Activated CD4-positive, alpha-beta T cell treated with anti-CD3 and anti-CD28 coated beads, Interleukin-2, amount 10 ng/mL, durations not matched to agents 7 days and 5 days (primary cell): ENCODE measurements at regions not wholly inside any gene's neighbourhood (a gene's known extent, or its start where the extent isn't known, plus 50 kb on each side); places are given as distances from the start of the nearest gene placed in this dataset.

Experiments used
- CTCF ChIA-PET: fragments of 350-600 bp; sonication (Branson Sonifier 250); formaldehyde crosslinking; loops from one replicate; lab custom pipeline; 2021; ENCODE audit warnings: antibody characterized with exemption; lab: Charles Lee
- POLR2A ChIA-PET: fragments of 350-600 bp; sonication (Branson Sonifier 250); formaldehyde crosslinking; loops from one replicate; lab custom pipeline; 2021; ENCODE audit warnings: antibody characterized with exemption; lab: Charles Lee
- DNase-seq: peaks from one replicate; pipeline ENCODE4 v3.0.0-alpha.2; 2020
- H3K27ac Mint-ChIP-seq: one replicate; pipeline ENCODE4 v1.8.0; 2021; ENCODE audit warnings: mild to moderate bottlenecking, moderate library complexity, mixed read lengths
- H3K27me3 Mint-ChIP-seq: one replicate; pipeline ENCODE4 v1.8.0; 2021; ENCODE audit warnings: mixed read lengths
- H3K36me3 Mint-ChIP-seq: one replicate; pipeline ENCODE4 v1.8.0; 2021; ENCODE audit warnings: low read depth, mixed read lengths
- H3K4me1 Mint-ChIP-seq: one replicate; pipeline ENCODE4 v1.8.0; 2021; ENCODE audit warnings: mixed read lengths
- H3K4me3 Mint-ChIP-seq: one replicate; pipeline ENCODE4 v1.8.0; 2021; ENCODE audit warnings: mild to moderate bottlenecking, moderate library complexity, mixed read lengths
- H3K9me3 Mint-ChIP-seq: one replicate; pipeline ENCODE4 v1.8.0; 2021; ENCODE audit warnings: mixed read lengths

- DNase-seq, result no peak
- POLR2A ChIA-PET, result no interaction called here
- Mint-ChIP-seq H3K9me3 (no peaks in the 10 kb centered on the region), H3K4me3 (no peak overlapping the region), H3K27ac (no peak overlapping the region), H3K4me1 (no peaks in the 10 kb centered on the region), H3K27me3 (no peaks in the 10 kb centered on the region), H3K36me3 (no peaks in the 10 kb centered on the region)
- CTCF ChIA-PET, result no interaction called here
These were observed 479.9 kb upstream of the EEF2KMT start for GRCh38 chr16:5577463-5577862.

- DNase-seq, result no peak
- Mint-ChIP-seq H3K4me1 (no peaks in the 10 kb centered on the region), H3K36me3 (no peaks in the 10 kb centered on the region)
These were observed 478.2 kb upstream of the EEF2KMT start for GRCh38 chr16:5575646-5576245.

GRCh38 chr16:5575121-5575520 is 477.5 kb upstream of the EEF2KMT start:
- Mint-ChIP-seq H3K27me3 (no peaks in the 10 kb centered on the region), H3K4me1 (no peaks in the 10 kb centered on the region), H3K36me3 (no peaks in the 10 kb centered on the region), H3K4me3 (no peak overlapping the region), H3K27ac (no peak overlapping the region), H3K9me3 (peaks cover 3% of the 10 kb centered on the region)
- no peak for DNase-seq
- ChIA-PET CTCF (no interaction called here), POLR2A (no interaction called here)

More at GRCh38 chr16:5575646-5576245, 478.2 kb upstream of the EEF2KMT start:
- Mint-ChIP-seq H3K4me3 (no peak overlapping the region), H3K27me3 (no peaks in the 10 kb centered on the region), H3K9me3 (peaks cover 2% of the 10 kb centered on the region), H3K27ac (no peak overlapping the region)
- CTCF ChIA-PET, result no interaction called here
- POLR2A ChIA-PET, result no interaction called here

GRCh38 chr16:5572056-5572455 is 474.5 kb upstream of the EEF2KMT start:
- no peak overlapping the region for H3K27ac Mint-ChIP-seq
- H3K9me3 Mint-ChIP-seq, result peaks cover 3% of the 10 kb centered on the region
- CTCF ChIA-PET, result no interaction called here
- no peak overlapping the region for H3K4me3 Mint-ChIP-seq
- H3K27me3 Mint-ChIP-seq, result no peaks in the 10 kb centered on the region
- H3K36me3 Mint-ChIP-seq, result no peaks in the 10 kb centered on the region
- DNase-seq, result no peak
- POLR2A ChIA-PET, result no interaction called here
- H3K4me1 Mint-ChIP-seq, result no peaks in the 10 kb centered on the region

- H3K4me1 Mint-ChIP-seq, result no peaks in the 10 kb centered on the region
- CTCF ChIA-PET, result no interaction called here
- no peak overlapping the region for H3K27ac Mint-ChIP-seq
- H3K9me3 Mint-ChIP-seq, result peaks cover 3% of the 10 kb centered on the region
- H3K36me3 Mint-ChIP-seq, result no peaks in the 10 kb centered on the region
- DNase-seq, result no peak
- POLR2A ChIA-PET, result no interaction called here
- no peak overlapping the region for H3K4me3 Mint-ChIP-seq
- H3K27me3 Mint-ChIP-seq, result no peaks in the 10 kb centered on the region
These were observed 473.9 kb upstream of the EEF2KMT start for GRCh38 chr16:5571446-5571845.

GRCh38 chr16:5561800-5562199 is 464.2 kb upstream of the EEF2KMT start:
- DNase-seq, result no peak
- Mint-ChIP-seq H3K36me3 (no peaks in the 10 kb centered on the region), H3K4me1 (no peaks in the 10 kb centered on the region), H3K27ac (no peak overlapping the region), H3K27me3 (no peaks in the 10 kb centered on the region), H3K4me3 (no peak overlapping the region), H3K9me3 (peaks cover 17% of the 10 kb centered on the region)
- ChIA-PET CTCF (no interaction called here), POLR2A (no interaction called here)

- no peaks in the 10 kb centered on the region for H3K36me3 Mint-ChIP-seq
- H3K4me1 Mint-ChIP-seq, result no peaks in the 10 kb centered on the region
- H3K9me3 Mint-ChIP-seq, result peaks cover 15% of the 10 kb centered on the region
- no peak overlapping the region for H3K4me3 Mint-ChIP-seq
- no peak overlapping the region for H3K27ac Mint-ChIP-seq
- POLR2A ChIA-PET, result no interaction called here
- DNase-seq, result no peak
- CTCF ChIA-PET, result no interaction called here
- no peaks in the 10 kb centered on the region for H3K27me3 Mint-ChIP-seq
These were observed 462.5 kb upstream of the EEF2KMT start for GRCh38 chr16:5560084-5560483.

- Mint-ChIP-seq H3K4me1 (no peaks in the 10 kb centered on the region), H3K9me3 (peaks cover 14% of the 10 kb centered on the region), H3K36me3 (no peaks in the 10 kb centered on the region), H3K4me3 (no peak overlapping the region), H3K27ac (no peak overlapping the region), H3K27me3 (no peaks in the 10 kb centered on the region)
- ChIA-PET CTCF (no interaction called here), POLR2A (no interaction called here)
- no peak for DNase-seq
These were observed 460.4 kb upstream of the EEF2KMT start for GRCh38 chr16:5557966-5558365.

- no peak overlapping the region for H3K4me3 Mint-ChIP-seq
- no peaks in the 10 kb centered on the region for H3K36me3 Mint-ChIP-seq
- H3K9me3 Mint-ChIP-seq, result peaks cover 16% of the 10 kb centered on the region
- DNase-seq, result no peak
- POLR2A ChIA-PET, result no interaction called here
- no peaks in the 10 kb centered on the region for H3K4me1 Mint-ChIP-seq
- CTCF ChIA-PET, result no interaction called here
- H3K27ac Mint-ChIP-seq, result no peak overlapping the region
- H3K27me3 Mint-ChIP-seq, result no peaks in the 10 kb centered on the region
These were observed 459.9 kb upstream of the EEF2KMT start for GRCh38 chr16:5557448-5557847.

GRCh38 chr16:5556158-5556810 is 458.7 kb upstream of the EEF2KMT start:
- Mint-ChIP-seq H3K27ac (no peak overlapping the region), H3K4me3 (no peak overlapping the region), H3K27me3 (no peaks in the 10 kb centered on the region), H3K9me3 (peaks cover 19% of the 10 kb centered on the region), H3K4me1 (no peaks in the 10 kb centered on the region), H3K36me3 (no peaks in the 10 kb centered on the region)
- CTCF ChIA-PET, result no interaction called here
- DNase-seq, result no peak
- POLR2A ChIA-PET, result no interaction called here

- CTCF ChIA-PET, result no interaction called here
- Mint-ChIP-seq H3K27me3 (no peaks in the 10 kb centered on the region), H3K36me3 (no peaks in the 10 kb centered on the region), H3K27ac (no peak overlapping the region), H3K4me3 (no peak overlapping the region), H3K9me3 (peaks cover 8% of the 10 kb centered on the region), H3K4me1 (no peaks in the 10 kb centered on the region)
- POLR2A ChIA-PET, result no interaction called here
- no peak for DNase-seq
These were observed 454.3 kb upstream of the EEF2KMT start for GRCh38 chr16:5551909-5552308.

GRCh38 chr16:5549802-5550201 is 452.2 kb upstream of the EEF2KMT start:
- H3K9me3 Mint-ChIP-seq, result peaks cover 8% of the 10 kb centered on the region
- no peak for DNase-seq
- ChIA-PET CTCF (no interaction called here), POLR2A (no interaction called here)
- no peaks in the 10 kb centered on the region for H3K27me3 Mint-ChIP-seq
- H3K27ac Mint-ChIP-seq, result no peak overlapping the region
- H3K4me3 Mint-ChIP-seq, result no peak overlapping the region
- H3K36me3 Mint-ChIP-seq, result no peaks in the 10 kb centered on the region
- no peaks in the 10 kb centered on the region for H3K4me1 Mint-ChIP-seq

GRCh38 chr16:5541356-5541755 is 443.8 kb upstream of the EEF2KMT start:
- no peak overlapping the region for H3K27ac Mint-ChIP-seq
- no peaks in the 10 kb centered on the region for H3K27me3 Mint-ChIP-seq
- ChIA-PET POLR2A (no interaction called here), CTCF (no interaction called here)
- no peaks in the 10 kb centered on the region for H3K4me1 Mint-ChIP-seq
- no peaks in the 10 kb centered on the region for H3K36me3 Mint-ChIP-seq
- DNase-seq, result no peak
- peaks cover 5% of the 10 kb centered on the region for H3K9me3 Mint-ChIP-seq
- H3K4me3 Mint-ChIP-seq, result no peak overlapping the region

- Mint-ChIP-seq H3K27ac (no peak overlapping the region), H3K9me3 (peaks cover 5% of the 10 kb centered on the region), H3K4me1 (no peaks in the 10 kb centered on the region), H3K36me3 (no peaks in the 10 kb centered on the region), H3K4me3 (no peak overlapping the region), H3K27me3 (no peaks in the 10 kb centered on the region)
- ChIA-PET POLR2A (no interaction called here), CTCF (no interaction called here)
- DNase-seq, result no peak
These were observed 439.8 kb upstream of the EEF2KMT start for GRCh38 chr16:5537347-5537746.
